IMR-90 (cell line): ENCODE measurements at regions not wholly inside any gene's neighbourhood (a gene's known extent, or its start where the extent isn't known, plus 50 kb on each side); places are given as distances from the start of the nearest gene placed in this dataset.

Source experiments
- ATAC-seq: fragments of 200-7000 bp; cut with Tn5 transposase; 2 replicates; pipeline ENCODE4 v1.9.1; 2020; ENCODE audit warnings: low read depth, mild to moderate bottlenecking, moderate library complexity
- BruUV-seq: library from RNA; stranded (reverse); fragments of 400-500 nt; replicated peaks from 2 replicates; lab custom pipeline; 2021; lab: Mats Ljungman, UMichigan
- CTCF ChIA-PET: fragments of 300-600 bp; formaldehyde crosslinking; extraction: SDS; loops from one replicate; lab custom pipeline; 2021; ENCODE audit warnings: antibody characterized with exemption; lab: Yijun Ruan, JAX
- POLR2A ChIA-PET: fragments of 300-600 bp; sonication (Branson Sonifier 250); formaldehyde crosslinking; loops from one replicate; lab custom pipeline; 2022; ENCODE audit warnings: antibody characterized with exemption; ENCODE audit not compliant: unreplicated experiment; lab: Charles Lee
- DNase-seq: peaks from one replicate; pipeline ENCODE4 v3.0.0; 2013
- H2AFZ ChIP-seq: replicated peaks from 2 replicates; pipeline ENCODE3; 2013; ENCODE audit warnings: low read length, mild to moderate bottlenecking; ENCODE audit not compliant: poor library complexity
- H2AK5ac ChIP-seq: 2 replicates; pipeline ENCODE4 v1.6.1; 2013; ENCODE audit warnings: low read depth, low read length, inconsistent platforms
- H2AK9ac ChIP-seq: replicated peaks from 2 replicates; pipeline ENCODE3; 2013; ENCODE audit warnings: mild to moderate bottlenecking, low read depth, low read length, moderate library complexity; ENCODE audit not compliant: poor library complexity
- H2BK120ac ChIP-seq: 2 replicates; pipeline ENCODE4 v1.6.1; 2013; ENCODE audit warnings: low read depth, low read length, inconsistent platforms
- H2BK15ac ChIP-seq: 3 replicates; pipeline ENCODE4 v1.6.1; 2013; ENCODE audit warnings: low read depth, low read length, inconsistent platforms
- H2BK20ac ChIP-seq: 2 replicates; pipeline ENCODE4 v1.6.1; 2013; ENCODE audit warnings: low read depth, mild to moderate bottlenecking, inconsistent platforms, low read length, moderate library complexity
- H2BK5ac ChIP-seq: 2 replicates; pipeline ENCODE4 v1.6.1; 2013; ENCODE audit warnings: mild to moderate bottlenecking, low read depth, low read length, inconsistent platforms; ENCODE audit not compliant: poor library complexity, severe bottlenecking
- H3K14ac ChIP-seq: replicated peaks from 2 replicates; pipeline ENCODE4 v1.6.1; 2013; ENCODE audit warnings: low read depth, low read length, inconsistent platforms
- H3K18ac ChIP-seq: 2 replicates; pipeline ENCODE4 v1.6.1; 2013; ENCODE audit warnings: low read depth, low read length, control low read depth
- H3K23ac ChIP-seq: 2 replicates; pipeline ENCODE4 v1.6.1; 2013; ENCODE audit warnings: low read depth, low read length, inconsistent platforms
- H3K27ac ChIP-seq: 2 replicates; pipeline ENCODE4 v1.5.1; 2013; ENCODE audit warnings: mild to moderate bottlenecking, control low read depth, low read length; ENCODE audit not compliant: insufficient read depth
- H3K27me3 ChIP-seq: 2 replicates; pipeline ENCODE4 v1.6.1; 2013; ENCODE audit warnings: low read length; ENCODE audit not compliant: control insufficient read depth, insufficient read depth
- H3K36me3 ChIP-seq: 2 replicates; pipeline ENCODE4 v1.6.1; 2013; ENCODE audit warnings: low read length, mixed read lengths; ENCODE audit not compliant: control insufficient read depth, insufficient read depth
- H3K4ac ChIP-seq: 2 replicates; pipeline ENCODE4 v1.6.1; 2013; ENCODE audit warnings: low read depth, low read length, inconsistent platforms
- H3K4me1 ChIP-seq: 2 replicates; pipeline ENCODE4 v1.6.1; 2013; ENCODE audit warnings: low read length, mixed read lengths; ENCODE audit not compliant: control insufficient read depth, insufficient read depth
- H3K4me2 ChIP-seq: 2 replicates; pipeline ENCODE4 v1.6.1; 2013; ENCODE audit warnings: low read depth, mild to moderate bottlenecking, control low read depth, low read length, moderate library complexity
- H3K4me3 ChIP-seq: 2 replicates; pipeline ENCODE4 v1.5.1; 2013; ENCODE audit warnings: low read depth, mild to moderate bottlenecking, control low read depth, low read length, moderate library complexity; ENCODE audit not compliant: insufficient read depth
- H3K56ac ChIP-seq: 2 replicates; pipeline ENCODE4 v1.6.1; 2013; ENCODE audit warnings: low read length, inconsistent platforms; ENCODE audit not compliant: insufficient read depth; ENCODE audit errors: extremely low read depth
- H3K79me1 ChIP-seq, 2 experiments: 2 replicates each; pipeline ENCODE4 v1.6.1; 2013; ENCODE audit warnings: low read length in 2 of 2, inconsistent platforms in 1 of 2, low read depth in 1 of 2
- H3K9ac ChIP-seq: 2 replicates; pipeline ENCODE4 v1.6.1; 2013; ENCODE audit warnings: low read depth, low read length, control low read depth
- H3K9me1 ChIP-seq: 2 replicates; pipeline ENCODE4 v1.6.1; 2013; ENCODE audit warnings: low read length, inconsistent platforms; ENCODE audit not compliant: insufficient read depth
- H3K9me3 ChIP-seq: 2 replicates; pipeline ENCODE4 v1.6.1; 2013; ENCODE audit warnings: low read length; ENCODE audit not compliant: control insufficient read depth, insufficient read depth
- H4K20me1 ChIP-seq: 2 replicates; pipeline ENCODE4 v1.6.1; 2013; ENCODE audit warnings: low read length, inconsistent platforms; ENCODE audit not compliant: insufficient read depth
- H4K5ac ChIP-seq: 2 replicates; pipeline ENCODE4 v1.6.1; 2013; ENCODE audit warnings: mild to moderate bottlenecking, low read depth, low read length, control low read depth
- H4K8ac ChIP-seq, 2 experiments: 2 replicates each; pipeline ENCODE4 v1.6.1; 2013; ENCODE audit warnings: low read depth in 2 of 2, low read length in 2 of 2, control low read depth in 1 of 2, inconsistent platforms in 1 of 2
- H4K91ac ChIP-seq: 2 replicates; pipeline ENCODE4 v1.6.1; 2013; ENCODE audit warnings: low read depth, low read length, inconsistent platforms; ENCODE audit not compliant: insufficient read depth
- CEBPB ChIP-seq: IDR thresholded peaks from 2 replicates; pipeline ENCODE4 v1.6.1; 2012; ENCODE audit warnings: low read depth, low read length, improper control_type of control experiment
- ELK1 ChIP-seq: fragments of 150-350 bp; IDR thresholded peaks from 2 replicates; pipeline ENCODE4 v1.6.1; 2016; ENCODE audit warnings: low read depth, mild to moderate bottlenecking, low read length, moderate library complexity, borderline replicate concordance
- NFE2L2 ChIP-seq: fragments of 150-350 bp; IDR thresholded peaks from 2 replicates; pipeline ENCODE4 v1.6.1; 2016; ENCODE audit warnings: low read depth, mild to moderate bottlenecking, low read length
- WGBS, 2 experiments: methylation state at CpG; one replicate each; pipeline versions ENCODE4 v1.1.5 to v1.1.7; 2013; ENCODE audit warnings: missing lambda C conversion rate in 2 of 2; ENCODE audit not compliant: insufficient read length in 1 of 2; ENCODE audit errors: extremely low coverage in 2 of 2; 5-methylcytosine and 5-hydroxymethylcytosine counted together
- dilution Hi-C: fragments of 300-500 bp; cut with HindIII; formaldehyde crosslinking; loops from one replicate; pipeline ENCODE4 v1.14.3; 2018; ENCODE audit warnings: low sequenced_read_pairs; ENCODE audit not compliant: unreplicated experiment
- in situ Hi-C: fragments of 300-500 bp; cut with MboI; formaldehyde crosslinking; loops from 3 replicates; pipeline ENCODE4 v1.14.3; 2019; ENCODE audit warnings: low sequenced_read_pairs, inconsistent platforms, mixed read lengths
- intact Hi-C: fragments of 100-400 bp; cut with micrococcal nuclease; formaldehyde crosslinking; loops from 2 replicates; pipeline ENCODE4 v1.10.0; 2022

DNA sequence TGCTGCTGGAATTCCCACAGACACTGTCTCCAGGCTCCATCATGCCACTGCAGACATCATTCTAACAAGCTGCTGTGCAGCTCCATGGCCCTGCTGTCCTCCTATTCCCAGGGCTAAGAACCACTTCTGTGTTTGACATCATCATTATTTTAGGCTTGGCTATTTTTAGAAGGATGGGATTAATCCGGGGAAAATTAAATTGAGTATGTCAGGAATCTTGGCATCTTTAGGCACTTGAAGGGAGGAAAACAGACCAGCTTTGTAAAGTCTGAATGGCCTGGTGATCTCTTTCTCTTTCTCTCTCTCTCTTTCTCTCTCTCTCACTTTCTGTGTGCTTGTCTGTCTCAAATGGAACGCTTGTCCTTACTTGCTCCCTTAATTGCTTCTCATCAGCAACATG, 568.3 kb upstream of the FLRT2 start:
- H4K20me1 ChIP-seq, result no peaks in the 10 kb centered on the region
- intact Hi-C loops (no loop called here), dilution Hi-C loops (no loop called here), in situ Hi-C loops (no loop called here)
- no peak overlapping the region for H2AFZ ChIP-seq
- H3K18ac ChIP-seq, result no peak overlapping the region
- H4K5ac ChIP-seq, result no peak overlapping the region
- H2BK5ac ChIP-seq, result no peak overlapping the region
- no CpG with 5 or more reads among the region's 2 CpGs for WGBS, 2 experiments
- H3K23ac ChIP-seq, result no peak overlapping the region
- H3K36me3 ChIP-seq, result no peaks in the 10 kb centered on the region
- no peak overlapping the region for H3K14ac ChIP-seq
- H2AK9ac ChIP-seq, result no peak overlapping the region
- no peak for TF ChIP-seq NFE2L2
- TF ChIP-seq CEBPB, result no peak
- no peak for TF ChIP-seq ELK1
- ATAC-seq, result no peak
- no peak overlapping the region for H2BK120ac ChIP-seq
- no peak overlapping the region for H2AK5ac ChIP-seq
- no peak overlapping the region for H3K4ac ChIP-seq
- ChIA-PET CTCF (no interaction called here), POLR2A (no interaction called here)
- no peak overlapping the region for H4K91ac ChIP-seq
- no peak for DNase-seq
- no peak overlapping the region for H3K4me2 ChIP-seq
- no peak overlapping the region for H2BK15ac ChIP-seq
- H2BK20ac ChIP-seq, result no peak overlapping the region
- no peaks in the 10 kb centered on the region for H3K4me1 ChIP-seq
- no peaks in the 10 kb centered on the region for H3K79me1 ChIP-seq
- H3K9me3 ChIP-seq, result peaks cover 4% of the 10 kb centered on the region
- H3K9me1 ChIP-seq, result no peaks in the 10 kb centered on the region
- no peaks in the 10 kb centered on the region for H3K27me3 ChIP-seq
- no peak overlapping the region for H3K9ac ChIP-seq
- H3K56ac ChIP-seq, result no peak overlapping the region
- no peak overlapping the region for H3K27ac ChIP-seq
- no TSS peak for BruUV-seq
- H4K8ac ChIP-seq, result no peak overlapping the region
- H3K4me3 ChIP-seq, result no peak overlapping the region
